ENCODE measurements at regions not wholly inside any gene's neighbourhood (a gene's known extent, or its start where the extent isn't known, plus 50 kb on each side); places are given as distances from the start of the nearest gene placed in this dataset.

DNA sequence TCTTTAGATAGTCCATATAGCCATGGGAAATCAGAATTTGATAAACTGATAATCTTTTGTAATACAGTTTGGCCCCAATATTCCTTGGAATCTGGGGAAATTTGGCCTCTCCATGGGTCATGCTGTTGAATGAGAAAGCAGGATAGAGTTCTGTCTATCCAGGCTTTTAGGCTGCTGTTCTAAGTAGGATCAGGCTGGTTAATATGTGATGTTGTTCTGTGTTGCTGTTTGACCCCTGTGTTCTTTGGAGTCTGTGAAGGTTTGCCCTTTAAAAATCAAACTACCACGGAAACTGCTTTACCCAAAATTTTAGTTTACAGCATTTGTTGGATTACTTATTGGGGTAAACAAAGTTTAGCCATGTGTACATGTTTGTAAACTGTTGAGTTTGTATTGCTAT, 114.5 kb downstream of the ZNF330 start:
- peaks cover 0 to 5% (median 2%) of the 10 kb centered on the region in 4 donors for H3K4me1 ChIP-seq
- in situ Hi-C loops (cut with MboI; ENCODE audit: low pct_ligation_motif_present in 1 of 4, low pct_unique_long_range_greater_than_20kb in 1 of 4, low sequenced_read_pairs in 3 of 4) (no loop called here), intact Hi-C loops (cut with DNase I; ENCODE audit: low total_unique reads) (no loop called here)
- WGBS, 2 donors (ENCODE audit: low coverage in 1 of 2), result 69 to 79% methylated on average over 1 of the region's 1 CpG
- DNase-seq, result no peak
- H3K4me3 ChIP-seq, result no peak overlapping the region
- no peaks in the 10 kb centered on the region for H3K9me3 ChIP-seq
- no peaks in the 10 kb centered on the region for H3K36me3 ChIP-seq
- peaks cover 6% of the 10 kb centered on the region for H3K27me3 ChIP-seq
- TF ChIP-seq POLR2AphosphoS5 (IDR thresholded peaks at IDR 0.05) (no peak), EP300 (IDR thresholded peaks at IDR 0.05; ENCODE audit: low read depth) (no peak), POLR2A (IDR thresholded peaks at IDR 0.05) (no peak)
- TF ChIP-seq, protein P1, sequence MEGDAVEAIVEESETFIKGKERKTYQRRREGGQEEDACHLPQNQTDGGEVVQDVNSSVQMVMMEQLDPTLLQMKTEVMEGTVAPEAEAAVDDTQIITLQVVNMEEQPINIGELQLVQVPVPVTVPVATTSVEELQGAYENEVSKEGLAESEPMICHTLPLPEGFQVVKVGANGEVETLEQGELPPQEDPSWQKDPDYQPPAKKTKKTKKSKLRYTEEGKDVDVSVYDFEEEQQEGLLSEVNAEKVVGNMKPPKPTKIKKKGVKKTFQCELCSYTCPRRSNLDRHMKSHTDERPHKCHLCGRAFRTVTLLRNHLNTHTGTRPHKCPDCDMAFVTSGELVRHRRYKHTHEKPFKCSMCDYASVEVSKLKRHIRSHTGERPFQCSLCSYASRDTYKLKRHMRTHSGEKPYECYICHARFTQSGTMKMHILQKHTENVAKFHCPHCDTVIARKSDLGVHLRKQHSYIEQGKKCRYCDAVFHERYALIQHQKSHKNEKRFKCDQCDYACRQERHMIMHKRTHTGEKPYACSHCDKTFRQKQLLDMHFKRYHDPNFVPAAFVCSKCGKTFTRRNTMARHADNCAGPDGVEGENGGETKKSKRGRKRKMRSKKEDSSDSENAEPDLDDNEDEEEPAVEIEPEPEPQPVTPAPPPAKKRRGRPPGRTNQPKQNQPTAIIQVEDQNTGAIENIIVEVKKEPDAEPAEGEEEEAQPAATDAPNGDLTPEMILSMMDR (IDR thresholded peaks at IDR 0.05), result no peak
- H3K27ac ChIP-seq, result no peak overlapping the region

DNA sequence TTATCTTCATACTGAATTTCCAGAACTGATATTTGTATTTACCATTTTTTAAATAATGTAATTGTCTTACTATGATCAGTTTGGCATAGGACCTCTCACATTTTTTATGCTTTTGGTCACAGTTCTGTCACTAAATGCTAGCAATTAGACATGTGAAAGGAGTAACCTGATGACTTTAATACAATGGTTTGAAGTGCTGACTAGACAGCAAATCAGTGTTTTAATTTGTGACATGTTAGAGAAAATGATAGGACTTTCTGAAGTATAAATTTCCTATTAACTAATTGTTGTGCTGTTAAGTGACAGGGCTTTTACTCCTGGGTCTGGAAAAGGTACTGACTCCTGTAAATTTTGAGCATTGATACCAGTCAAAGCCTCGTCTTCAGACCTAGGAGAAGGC, 117.5 kb downstream of the ZNF330 start:
- H3K4me3 ChIP-seq, result no peak overlapping the region
- no peaks in the 10 kb centered on the region for H3K27me3 ChIP-seq
- WGBS, 2 donors (ENCODE audit: low coverage in 1 of 2), result 97 to 100% methylated on average over 1 of the region's 1 CpG
- no peaks in the 10 kb centered on the region for H3K9me3 ChIP-seq
- TF ChIP-seq POLR2A (IDR thresholded peaks at IDR 0.05) (no peak), EP300 (IDR thresholded peaks at IDR 0.05; ENCODE audit: low read depth) (no peak), POLR2AphosphoS5 (IDR thresholded peaks at IDR 0.05) (no peak)
- TF ChIP-seq, protein P1 (IDR thresholded peaks at IDR 0.05), result no peak
- no peak for DNase-seq
- peaks cover 0 to 5% (median 2%) of the 10 kb centered on the region in 4 donors for H3K4me1 ChIP-seq
- in situ Hi-C loops (cut with MboI; ENCODE audit: low pct_ligation_motif_present in 1 of 4, low pct_unique_long_range_greater_than_20kb in 1 of 4, low sequenced_read_pairs in 3 of 4) (no loop called here), intact Hi-C loops (cut with DNase I; ENCODE audit: low total_unique reads) (no loop called here)
- no peak overlapping the region for H3K27ac ChIP-seq
- H3K36me3 ChIP-seq, result no peaks in the 10 kb centered on the region

DNA sequence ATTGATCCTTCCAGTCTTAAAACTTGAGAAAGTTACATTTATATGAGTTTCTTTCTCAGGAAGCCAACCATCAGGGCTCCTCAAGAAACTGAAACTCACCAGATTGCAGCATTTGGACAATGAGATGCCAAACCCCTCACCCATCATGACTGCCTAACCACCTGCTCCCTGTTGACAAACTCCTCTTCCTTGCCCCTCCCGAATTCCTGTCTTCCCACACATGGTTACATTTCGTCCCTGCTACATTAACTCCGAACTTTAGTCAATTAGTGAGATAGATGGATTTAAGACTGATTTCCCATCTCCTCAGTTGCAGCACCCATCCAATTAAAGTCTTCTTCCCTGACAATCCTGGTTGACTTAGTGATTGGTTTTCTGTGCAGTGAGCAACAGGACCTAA, 118.7 kb downstream of the ZNF330 start:
- TF ChIP-seq, protein P1 (IDR thresholded peaks at IDR 0.05), result no peak
- Histone ChIP-seq H3K9me3 (no peaks in the 10 kb centered on the region), H3K27ac (no peak overlapping the region), H3K4me3 (no peak overlapping the region), H3K4me1 (no peaks in the 10 kb centered on the region), H3K36me3 (no peaks in the 10 kb centered on the region), H3K27me3 (no peaks in the 10 kb centered on the region)
- intact Hi-C loops (cut with DNase I; ENCODE audit: low total_unique reads) (no loop called here), in situ Hi-C loops (cut with MboI; ENCODE audit: low pct_ligation_motif_present in 1 of 4, low pct_unique_long_range_greater_than_20kb in 1 of 4, low sequenced_read_pairs in 3 of 4) (no loop called here)
- no peak for DNase-seq
- WGBS, 2 donors (ENCODE audit: low coverage in 1 of 2), result 76 to 90% methylated on average over 3 of the region's 3 CpGs

DNA sequence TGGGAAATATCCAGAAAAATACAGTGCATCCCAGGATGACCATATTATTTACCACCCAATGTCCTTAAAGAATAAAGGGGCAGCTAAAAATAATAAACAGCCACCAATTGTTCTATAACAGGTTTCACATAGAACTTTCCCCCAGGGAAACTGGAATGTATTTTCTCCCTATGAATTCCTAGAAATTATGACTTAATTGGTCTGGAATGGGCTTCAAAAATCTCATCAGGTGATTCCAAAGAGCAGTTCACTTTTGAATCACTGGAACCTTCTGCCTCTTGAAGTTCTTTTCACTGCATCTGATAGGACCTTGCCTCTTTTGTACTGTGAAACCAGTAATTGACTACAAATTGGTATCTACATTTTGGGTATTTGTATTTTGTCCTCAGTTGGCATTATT, 119.3 kb downstream of the ZNF330 start:
- DNase-seq, result no peak
- intact Hi-C loops (cut with DNase I; ENCODE audit: low total_unique reads) (no loop called here), in situ Hi-C loops (cut with MboI; ENCODE audit: low pct_ligation_motif_present in 1 of 4, low pct_unique_long_range_greater_than_20kb in 1 of 4, low sequenced_read_pairs in 3 of 4) (no loop called here)
- Histone ChIP-seq H3K4me3 (no peak overlapping the region), H3K9me3 (no peaks in the 10 kb centered on the region), H3K27me3 (no peaks in the 10 kb centered on the region), H3K36me3 (no peaks in the 10 kb centered on the region), H3K4me1 (no peaks in the 10 kb centered on the region), H3K27ac (no peak overlapping the region)
- TF ChIP-seq EP300 (IDR thresholded peaks at IDR 0.05; ENCODE audit: low read depth), result no peak
- no peak for TF ChIP-seq POLR2AphosphoS5 (IDR thresholded peaks at IDR 0.05)
- no peak for TF ChIP-seq POLR2A (IDR thresholded peaks at IDR 0.05)
- TF ChIP-seq, protein P1 (IDR thresholded peaks at IDR 0.05), result no peak
